MM.1S (cell line): ENCODE measurements at regions not wholly inside any gene's neighbourhood (a gene's known extent, or its start where the extent isn't known, plus 50 kb on each side); places are given as distances from the start of the nearest gene placed in this dataset.

Experiments
- CTCF ChIP-seq: fragments of 300-600 bp; sonication (generic); IDR thresholded peaks from 2 replicates; pipeline ENCODE4 v1.5.1; 2016; ENCODE audit warnings: antibody characterized with exemption, low read length, mixed read lengths
- EZH2phosphoT487 ChIP-seq: fragments of 300-600 bp; sonication (generic); IDR thresholded peaks from 2 replicates; pipeline ENCODE4 v1.6.1; 2018; ENCODE audit warnings: antibody characterized with exemption, low read length

- TF ChIP-seq CTCF (no peak), EZH2phosphoT487 (no peak)
These were observed 166.9 kb upstream of the C1orf21 start for GRCh38 chr1:184219883-184220282.
